ENCODE measurements at regions not wholly inside any gene's neighbourhood (a gene's known extent, or its start where the extent isn't known, plus 50 kb on each side); places are given as distances from the start of the nearest gene placed in this dataset.

DNA sequence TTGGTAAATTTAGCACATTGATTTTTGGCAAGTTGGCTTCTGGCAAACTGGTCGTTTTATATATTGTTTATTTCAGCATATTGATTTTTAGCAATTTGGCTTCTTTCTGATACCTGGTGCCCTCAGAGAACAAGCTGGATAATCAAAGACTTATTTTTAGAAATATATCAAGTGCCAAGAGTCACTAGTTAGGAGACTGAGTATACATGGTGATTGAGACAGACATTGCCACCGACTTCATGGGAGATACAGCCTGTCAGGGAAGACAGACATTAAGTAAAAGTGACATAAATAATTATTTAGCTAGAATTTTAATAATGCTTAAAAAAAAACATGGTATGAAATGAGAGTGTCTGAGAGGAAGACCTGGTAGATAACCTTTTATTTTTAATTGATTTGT is 242.3 kb upstream of the MTNR1B start:
- in situ Hi-C loops (cut with HindIII; ENCODE audit: extremely low pct_ligation_motif_present, low pct_unique_long_range_greater_than_20kb) (no loop called here), intact Hi-C loops (cut with micrococcal nuclease; ENCODE audit: unreplicated experiment) (no loop called here)
- H3K4me3 ChIP-seq (replicated peaks in 1 of 3; ENCODE audit: insufficient read depth in 1 of 3, low read depth in 2 of 3, low read length in 3 of 3), result no peak overlapping the region
- TF ChIP-seq RORA (CRISPR knock-in tag; IDR thresholded peaks at IDR 0.05) (no peak), IKZF4 (CRISPR knock-in tag; IDR thresholded peaks at IDR 0.05; ENCODE audit: borderline replicate concordance, low read depth, not compliant biosample characterization) (no peak), KLF16 (CRISPR knock-in tag; IDR thresholded peaks at IDR 0.05) (no peak), RXRB (CRISPR knock-in tag; IDR thresholded peaks at IDR 0.05; ENCODE audit: borderline replicate concordance) (no peak), TBX2 (CRISPR knock-in tag; IDR thresholded peaks at IDR 0.05; ENCODE audit: borderline replicate concordance) (no peak), ZNF737 (CRISPR knock-in tag; IDR thresholded peaks at IDR 0.05; ENCODE audit: borderline replicate concordance) (no peak), ERF (CRISPR knock-in tag; IDR thresholded peaks at IDR 0.05) (no peak), HES4 (CRISPR knock-in tag; IDR thresholded peaks at IDR 0.05; ENCODE audit: borderline replicate concordance) (no peak), ZNF552 (CRISPR knock-in tag; IDR thresholded peaks at IDR 0.05; ENCODE audit: borderline replicate concordance) (no peak), ZBTB38 (CRISPR knock-in tag; IDR thresholded peaks at IDR 0.05) (no peak), IRF1 (CRISPR knock-in tag; IDR thresholded peaks at IDR 0.05; ENCODE audit: low read depth) (no peak), ZNF772 (CRISPR knock-in tag; IDR thresholded peaks at IDR 0.05) (no peak), MEF2D (CRISPR knock-in tag; IDR thresholded peaks at IDR 0.05) (no peak), ZNF136 (CRISPR knock-in tag; IDR thresholded peaks at IDR 0.05; ENCODE audit: low read depth) (no peak), ELF4 (CRISPR knock-in tag; IDR thresholded peaks at IDR 0.05; ENCODE audit: borderline replicate concordance) (no peak), ZBTB49 (CRISPR knock-in tag; IDR thresholded peaks at IDR 0.05; ENCODE audit: borderline replicate concordance) (no peak), EZH2 (conservative IDR thresholded peaks at IDR 0.05; ENCODE audit: low read depth, low read length) (no peak), HNRNPH1 (optimal IDR thresholded peaks at IDR 0.05; ENCODE audit: low read depth, low read length) (no peak)
- TF ChIP-seq, protein P1, sequence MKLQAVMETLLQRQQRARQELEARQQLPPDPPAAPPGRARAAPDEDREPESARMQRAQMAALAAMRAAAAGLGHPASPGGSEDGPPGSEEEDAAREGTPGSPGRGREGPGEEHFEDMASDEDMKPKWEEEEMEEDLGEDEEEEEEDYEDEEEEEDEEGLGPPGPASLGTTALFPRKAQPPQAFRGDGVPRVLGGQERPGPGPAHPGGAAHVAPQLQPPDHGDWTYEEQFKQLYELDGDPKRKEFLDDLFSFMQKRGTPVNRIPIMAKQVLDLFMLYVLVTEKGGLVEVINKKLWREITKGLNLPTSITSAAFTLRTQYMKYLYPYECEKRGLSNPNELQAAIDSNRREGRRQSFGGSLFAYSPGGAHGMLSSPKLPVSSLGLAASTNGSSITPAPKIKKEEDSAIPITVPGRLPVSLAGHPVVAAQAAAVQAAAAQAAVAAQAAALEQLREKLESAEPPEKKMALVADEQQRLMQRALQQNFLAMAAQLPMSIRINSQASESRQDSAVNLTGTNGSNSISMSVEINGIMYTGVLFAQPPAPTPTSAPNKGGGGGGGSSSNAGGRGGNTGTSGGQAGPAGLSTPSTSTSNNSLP (IDR thresholded peaks at IDR 0.05; ENCODE audit: low read depth, low read length), result no peak
- no peak overlapping the region for H2AFZ ChIP-seq (ENCODE audit: low read length)
- ATAC-seq, result no peak
- no peak for FAIRE-seq
- BruUV-seq (replicated peaks), result no TSS peak
- H3K9me3 ChIP-seq (ENCODE audit: low read length), result no peaks in the 10 kb centered on the region
- H3K4me1 ChIP-seq (ENCODE audit: insufficient read depth, low read length), result no peaks in the 10 kb centered on the region
- WGBS (ENCODE audit: low lambda C conversion rate), result 0% methylated on average over 2 of the region's 2 CpGs
- CTCF ChIA-PET (ENCODE audit: low intra/inter-chr PET ratio, low total read pairs), result no interaction called here
- no peaks in the 10 kb centered on the region for H3K36me3 ChIP-seq (replicated peaks in 1 of 2; ENCODE audit: control insufficient read depth in 1 of 2, insufficient read depth in 2 of 2, low read length in 2 of 2)
- no peak overlapping the region for H3K9ac ChIP-seq (ENCODE audit: insufficient read depth, low read depth, low read length)
- POLR2A ChIA-PET, result no interaction called here
- H3K27me3 ChIP-seq (ENCODE audit: control insufficient read depth in 1 of 2, insufficient read depth in 2 of 2, low read length in 2 of 2), result peaks cover 0 to 3% of the 10 kb centered on the region in 2 experiments; a peak in 1 of 5 replicates
- DNase-seq (ENCODE audit: low spot score), result no peak
- no peak overlapping the region for H3K27ac ChIP-seq (ENCODE audit: extremely low read length, insufficient read depth, low read length)
- H4K20me1 ChIP-seq (ENCODE audit: insufficient read depth, low read length), result no peaks in the 10 kb centered on the region
- no peaks in the 10 kb centered on the region for H3K79me2 ChIP-seq (ENCODE audit: insufficient read depth, low read length)
- H3K4me2 ChIP-seq (ENCODE audit: low read depth, low read length), result no peak overlapping the region
